ENCODE measurements at regions not wholly inside any gene's neighbourhood (a gene's known extent, or its start where the extent isn't known, plus 50 kb on each side); places are given as distances from the start of the nearest gene placed in this dataset.

- H3K36me3 ChIP-seq (ENCODE audit: control insufficient read depth in 1 of 2, insufficient read depth in 2 of 2, low read length in 1 of 2): no peaks in the 10 kb centered on the region
- ATAC-seq (ENCODE audit: low FRiP score) (no peak), DNase-seq (no peak)
- intact Hi-C loops (cut with DNase I): no loop called here
- 89 to 93% methylated on average over 3 of the region's 3 CpGs for WGBS, 2 donors
- H3K9me3 ChIP-seq (ENCODE audit: control insufficient read depth, low read length): no peaks in the 10 kb centered on the region
- no peak overlapping the region for H3K4me3 ChIP-seq (ENCODE audit: low read length in 2 of 2)
- H3K27ac ChIP-seq (ENCODE audit: low read depth in 1 of 2, low read length in 2 of 2): no peak overlapping the region
- H3K27me3 ChIP-seq (ENCODE audit: control insufficient read depth in 1 of 2, insufficient read depth in 2 of 2, low read length in 1 of 2): no peaks in the 10 kb centered on the region
- H3K4me1 ChIP-seq (ENCODE audit: control insufficient read depth in 1 of 2, insufficient read depth in 2 of 2, low read length in 2 of 2): no peaks in the 10 kb centered on the region
These were observed 58.6 kb downstream of the TMEM17 start for GRCh38 chr2:62447411-62447810.

GRCh38 chr2:62446491-62446890 lies 59.5 kb downstream of the TMEM17 start:
- H3K27ac ChIP-seq (ENCODE audit: low read depth in 1 of 2, low read length in 2 of 2): no peak overlapping the region
- H3K4me1 ChIP-seq (ENCODE audit: control insufficient read depth in 1 of 2, insufficient read depth in 2 of 2, low read length in 2 of 2): no peaks in the 10 kb centered on the region
- ATAC-seq (ENCODE audit: low FRiP score) (no peak), DNase-seq (no peak)
- 81% methylated on average over 1 of the region's 1 CpG for WGBS, 2 donors
- H3K36me3 ChIP-seq (ENCODE audit: control insufficient read depth in 1 of 2, insufficient read depth in 2 of 2, low read length in 1 of 2): no peaks in the 10 kb centered on the region
- H3K27me3 ChIP-seq (ENCODE audit: control insufficient read depth in 1 of 2, insufficient read depth in 2 of 2, low read length in 1 of 2): no peaks in the 10 kb centered on the region
- H3K9me3 ChIP-seq (ENCODE audit: control insufficient read depth, low read length): no peaks in the 10 kb centered on the region
- intact Hi-C loops (cut with DNase I): no loop called here
- H3K4me3 ChIP-seq (ENCODE audit: low read length in 2 of 2): no peak overlapping the region

- no peaks in the 10 kb centered on the region for H3K36me3 ChIP-seq (ENCODE audit: control insufficient read depth in 1 of 2, insufficient read depth in 2 of 2, low read length in 1 of 2)
- DNase-seq: no peak
- H3K4me1 ChIP-seq (ENCODE audit: control insufficient read depth in 1 of 2, insufficient read depth in 2 of 2, low read length in 2 of 2): no peaks in the 10 kb centered on the region
- no peak overlapping the region for H3K4me3 ChIP-seq (ENCODE audit: low read length in 2 of 2)
- H3K27me3 ChIP-seq (ENCODE audit: control insufficient read depth in 1 of 2, insufficient read depth in 2 of 2, low read length in 1 of 2): no peaks in the 10 kb centered on the region
- ATAC-seq (ENCODE audit: low FRiP score): no peak
- 80 to 89% methylated on average over 4 of the region's 4 CpGs for WGBS, 2 donors
- no peak overlapping the region for H3K27ac ChIP-seq (ENCODE audit: low read depth in 1 of 2, low read length in 2 of 2)
- intact Hi-C loops (cut with DNase I): no loop called here
- H3K9me3 ChIP-seq (ENCODE audit: control insufficient read depth, low read length): no peaks in the 10 kb centered on the region
These were observed 62.1 kb downstream of the TMEM17 start for GRCh38 chr2:62443886-62444285.

- Histone ChIP-seq H3K36me3 (ENCODE audit: control insufficient read depth in 1 of 2, insufficient read depth in 2 of 2, low read length in 1 of 2) (no peaks in the 10 kb centered on the region), H3K4me1 (ENCODE audit: control insufficient read depth in 1 of 2, insufficient read depth in 2 of 2, low read length in 2 of 2) (no peaks in the 10 kb centered on the region), H3K9me3 (ENCODE audit: control insufficient read depth, low read length) (no peaks in the 10 kb centered on the region), H3K27ac (ENCODE audit: low read depth in 1 of 2, low read length in 2 of 2) (no peak overlapping the region), H3K27me3 (ENCODE audit: control insufficient read depth in 1 of 2, insufficient read depth in 2 of 2, low read length in 1 of 2) (no peaks in the 10 kb centered on the region), H3K4me3 (ENCODE audit: low read length in 2 of 2) (no peak overlapping the region)
- ATAC-seq (ENCODE audit: low FRiP score): no peak
- DNase-seq: no peak
- intact Hi-C loops (cut with DNase I): no loop called here
- 74 to 76% methylated on average over 4 of the region's 4 CpGs for WGBS, 2 donors
These were observed 62.5 kb downstream of the TMEM17 start for GRCh38 chr2:62443471-62443870.

- intact Hi-C loops (cut with DNase I): no loop called here
- no peaks in the 10 kb centered on the region for H3K9me3 ChIP-seq (ENCODE audit: control insufficient read depth, low read length)
- 84 to 86% methylated on average over 6 of the region's 6 CpGs for WGBS, 2 donors
- ATAC-seq (ENCODE audit: low FRiP score) (no peak), DNase-seq (no peak)
- no peak overlapping the region for H3K4me3 ChIP-seq (ENCODE audit: low read length in 2 of 2)
- H3K36me3 ChIP-seq (ENCODE audit: control insufficient read depth in 1 of 2, insufficient read depth in 2 of 2, low read length in 1 of 2): no peaks in the 10 kb centered on the region
- H3K27me3 ChIP-seq (ENCODE audit: control insufficient read depth in 1 of 2, insufficient read depth in 2 of 2, low read length in 1 of 2): no peaks in the 10 kb centered on the region
- no peak overlapping the region for H3K27ac ChIP-seq (ENCODE audit: low read depth in 1 of 2, low read length in 2 of 2)
- no peaks in the 10 kb centered on the region for H3K4me1 ChIP-seq (ENCODE audit: control insufficient read depth in 1 of 2, insufficient read depth in 2 of 2, low read length in 2 of 2)
These were observed 64.2 kb downstream of the TMEM17 start for GRCh38 chr2:62441824-62442223.

GRCh38 chr2:62441421-62441820 lies 64.6 kb downstream of the TMEM17 start:
- Histone ChIP-seq H3K4me3 (ENCODE audit: low read length in 2 of 2) (no peak overlapping the region), H3K36me3 (ENCODE audit: control insufficient read depth in 1 of 2, insufficient read depth in 2 of 2, low read length in 1 of 2) (no peaks in the 10 kb centered on the region), H3K4me1 (ENCODE audit: control insufficient read depth in 1 of 2, insufficient read depth in 2 of 2, low read length in 2 of 2) (no peaks in the 10 kb centered on the region), H3K27me3 (ENCODE audit: control insufficient read depth in 1 of 2, insufficient read depth in 2 of 2, low read length in 1 of 2) (no peaks in the 10 kb centered on the region), H3K27ac (ENCODE audit: low read depth in 1 of 2, low read length in 2 of 2) (no peak overlapping the region), H3K9me3 (ENCODE audit: control insufficient read depth, low read length) (no peaks in the 10 kb centered on the region)
- intact Hi-C loops (cut with DNase I): no loop called here
- no peak for DNase-seq
- WGBS, 2 donors: 86 to 90% methylated on average over 5 of the region's 5 CpGs
- ATAC-seq (ENCODE audit: low FRiP score): no peak

- H3K27ac ChIP-seq (ENCODE audit: low read depth in 1 of 2, low read length in 2 of 2): no peak overlapping the region
- intact Hi-C loops (cut with DNase I): no loop called here
- H3K4me1 ChIP-seq (ENCODE audit: control insufficient read depth in 1 of 2, insufficient read depth in 2 of 2, low read length in 2 of 2): no peaks in the 10 kb centered on the region
- WGBS, 2 donors: 87 to 92% methylated on average over 6 of the region's 6 CpGs
- DNase-seq (no peak), ATAC-seq (ENCODE audit: low FRiP score) (no peak)
- H3K4me3 ChIP-seq (ENCODE audit: low read length in 2 of 2): no peak overlapping the region
- no peaks in the 10 kb centered on the region for H3K9me3 ChIP-seq (ENCODE audit: control insufficient read depth, low read length)
- H3K27me3 ChIP-seq (ENCODE audit: control insufficient read depth in 1 of 2, insufficient read depth in 2 of 2, low read length in 1 of 2): no peaks in the 10 kb centered on the region
- H3K36me3 ChIP-seq (ENCODE audit: control insufficient read depth in 1 of 2, insufficient read depth in 2 of 2, low read length in 1 of 2): no peaks in the 10 kb centered on the region
These were observed 65.6 kb downstream of the TMEM17 start for GRCh38 chr2:62440281-62440946.

- Histone ChIP-seq H3K9me3 (ENCODE audit: control insufficient read depth, low read length) (no peaks in the 10 kb centered on the region), H3K36me3 (ENCODE audit: control insufficient read depth in 1 of 2, insufficient read depth in 2 of 2, low read length in 1 of 2) (no peaks in the 10 kb centered on the region), H3K4me1 (ENCODE audit: control insufficient read depth in 1 of 2, insufficient read depth in 2 of 2, low read length in 2 of 2) (no peaks in the 10 kb centered on the region), H3K4me3 (ENCODE audit: low read length in 2 of 2) (no peak overlapping the region), H3K27ac (ENCODE audit: low read depth in 1 of 2, low read length in 2 of 2) (no peak overlapping the region), H3K27me3 (ENCODE audit: control insufficient read depth in 1 of 2, insufficient read depth in 2 of 2, low read length in 1 of 2) (no peaks in the 10 kb centered on the region)
- DNase-seq: no peak
- WGBS, 2 donors: 84 to 90% methylated on average over 3 of the region's 3 CpGs
- intact Hi-C loops (cut with DNase I): no loop called here
- ATAC-seq (ENCODE audit: low FRiP score): no peak
These were observed 66.6 kb downstream of the TMEM17 start for GRCh38 chr2:62439425-62439824.

GRCh38 chr2:62437785-62438184 lies 68.2 kb downstream of the TMEM17 start:
- no peak for DNase-seq
- intact Hi-C loops (cut with DNase I): no loop called here
- 91 to 92% methylated on average over 5 of the region's 5 CpGs for WGBS, 2 donors
- H3K4me1 ChIP-seq (ENCODE audit: control insufficient read depth in 1 of 2, insufficient read depth in 2 of 2, low read length in 2 of 2): no peaks in the 10 kb centered on the region
- H3K9me3 ChIP-seq (ENCODE audit: control insufficient read depth, low read length): no peaks in the 10 kb centered on the region
- no peaks in the 10 kb centered on the region for H3K27me3 ChIP-seq (ENCODE audit: control insufficient read depth in 1 of 2, insufficient read depth in 2 of 2, low read length in 1 of 2)
- H3K36me3 ChIP-seq (ENCODE audit: control insufficient read depth in 1 of 2, insufficient read depth in 2 of 2, low read length in 1 of 2): no peaks in the 10 kb centered on the region
- ATAC-seq (ENCODE audit: low FRiP score): no peak
- H3K4me3 ChIP-seq (ENCODE audit: low read length in 2 of 2): no peak overlapping the region
- no peak overlapping the region for H3K27ac ChIP-seq (ENCODE audit: low read depth in 1 of 2, low read length in 2 of 2)
